NB4 (cell line): ENCODE measurements at regions not wholly inside any gene's neighbourhood (a gene's known extent, or its start where the extent isn't known, plus 50 kb on each side); places are given as distances from the start of the nearest gene placed in this dataset.

ENCODE experiments used
- DNase-seq: peaks from one replicate; pipeline ENCODE4 v3.0.0; 2010; ENCODE audit warnings: low read depth
- H3K4me3 ChIP-seq: one replicate; pipeline ENCODE4 v1.5.1; 2011; ENCODE audit warnings: mild to moderate bottlenecking, low read depth, low read length, moderate library complexity
- CTCF ChIP-seq: IDR thresholded peaks from one replicate; pipeline ENCODE4 v1.5.1; 2012; ENCODE audit warnings: low read depth, low read length
- MAX ChIP-seq: IDR thresholded peaks from 2 replicates; pipeline ENCODE4 v1.6.1; 2011; ENCODE audit warnings: low read depth, low read length
- MYC ChIP-seq: IDR thresholded peaks from 2 replicates; pipeline ENCODE4 v1.6.1; 2011; ENCODE audit warnings: low read depth, low read length
- POLR2A ChIP-seq: IDR thresholded peaks from 2 replicates; pipeline ENCODE4 v1.6.1; 2011; ENCODE audit warnings: mild to moderate bottlenecking; ENCODE audit not compliant: insufficient read length; ENCODE audit errors: extremely low read depth

GRCh38 chr9:109604781-109605180, 106.7 kb upstream of the PTPN3 start:
- DNase-seq: no peak
- TF ChIP-seq POLR2A: no peak
- no peak overlapping the region for H3K4me3 ChIP-seq

GRCh38 chr9:109609060-109609459, 111.0 kb upstream of the PTPN3 start:
- no peak for DNase-seq
- no peak overlapping the region for H3K4me3 ChIP-seq
- TF ChIP-seq MYC (no peak), CTCF (no peak), POLR2A (no peak), MAX (no peak)

GRCh38 chr9:109616571-109617120, 118.5 kb upstream of the PTPN3 start:
- no peak overlapping the region for H3K4me3 ChIP-seq
- DNase-seq: no peak
- no peak for TF ChIP-seq MAX
- TF ChIP-seq CTCF: no peak
- no peak for TF ChIP-seq MYC
- TF ChIP-seq POLR2A: no peak

GRCh38 chr9:109619310-109619709, 121.2 kb upstream of the PTPN3 start:
- H3K4me3 ChIP-seq: no peak overlapping the region
- no peak for TF ChIP-seq MYC
- TF ChIP-seq MAX: no peak
- no peak for TF ChIP-seq CTCF
- no peak for TF ChIP-seq POLR2A
- no peak for DNase-seq

GRCh38 chr9:109624143-109624542, 126.0 kb upstream of the PTPN3 start:
- no peak overlapping the region for H3K4me3 ChIP-seq
- no peak for TF ChIP-seq MYC
- TF ChIP-seq MAX: no peak
- no peak for TF ChIP-seq CTCF
- TF ChIP-seq POLR2A: no peak
- no peak for DNase-seq

- no peak for DNase-seq
- TF ChIP-seq MYC (no peak), MAX (no peak), CTCF (no peak), POLR2A (no peak)
- H3K4me3 ChIP-seq: no peak overlapping the region
These were observed 126.8 kb upstream of the PTPN3 start for GRCh38 chr9:109624896-109625295.
